NT2/D1 (cell line): ENCODE measurements at regions not wholly inside any gene's neighbourhood (a gene's known extent, or its start where the extent isn't known, plus 50 kb on each side); places are given as distances from the start of the nearest gene placed in this dataset.

ENCODE experiments used
- DNase-seq: peaks from one replicate; pipeline ENCODE4 v3.0.0-alpha.2; 2011; ENCODE audit warnings: low read depth, low spot score
- H3K27me3 ChIP-seq: 2 replicates; pipeline ENCODE4 v1.6.0; 2011; ENCODE audit warnings: mild to moderate bottlenecking; ENCODE audit not compliant: insufficient read length, insufficient read depth
- H3K36me3 ChIP-seq: 2 replicates; pipeline ENCODE4 v1.6.1; 2011; ENCODE audit warnings: mild to moderate bottlenecking, low read length, mixed read lengths; ENCODE audit not compliant: insufficient read depth, insufficient read length
- H3K4me1 ChIP-seq: 2 replicates; pipeline ENCODE4 v1.5.1; 2011; ENCODE audit not compliant: insufficient read depth, insufficient read length
- H3K4me3 ChIP-seq: 2 replicates; pipeline ENCODE4 v1.5.1; 2011; ENCODE audit warnings: low read depth; ENCODE audit not compliant: insufficient read length
- H3K9ac ChIP-seq: 2 replicates; pipeline ENCODE4 v1.6.0; 2011; ENCODE audit warnings: low read depth; ENCODE audit not compliant: insufficient read length
- H3K9me3 ChIP-seq: 2 replicates; pipeline ENCODE4 v1.5.1; 2011; ENCODE audit warnings: mild to moderate bottlenecking, low read length; ENCODE audit not compliant: insufficient read depth
- SUZ12 ChIP-seq: IDR thresholded peaks from 2 replicates; pipeline ENCODE4 v1.6.1; 2011; ENCODE audit not compliant: insufficient read length, insufficient read depth; ENCODE audit errors: extremely low read depth
- YY1 ChIP-seq: IDR thresholded peaks from 2 replicates; pipeline ENCODE4 v1.6.1; 2011; ENCODE audit not compliant: insufficient read length, insufficient read depth
- ZNF274 ChIP-seq: IDR thresholded peaks from 2 replicates; pipeline ENCODE4 v1.6.1; 2011; ENCODE audit warnings: mild to moderate bottlenecking, low read depth, low read length

GRCh38 chr3:181764544-181764943, 52.8 kb downstream of the SOX2 start:
- Histone ChIP-seq H3K36me3 (no peaks in the 10 kb centered on the region), H3K9me3 (no peaks in the 10 kb centered on the region)
- DNase-seq: no peak

GRCh38 chr3:181770296-181770695, 58.6 kb downstream of the SOX2 start:
- Histone ChIP-seq H3K4me3 (no peak overlapping the region), H3K27me3 (no peaks in the 10 kb centered on the region), H3K9me3 (no peaks in the 10 kb centered on the region), H3K9ac (no peak overlapping the region), H3K36me3 (no peaks in the 10 kb centered on the region), H3K4me1 (no peaks in the 10 kb centered on the region)
- no peak for DNase-seq
- TF ChIP-seq SUZ12 (no peak), ZNF274 (no peak), YY1 (no peak)

More at GRCh38 chr3:181764544-181764943, 52.8 kb downstream of the SOX2 start:
- H3K4me3 ChIP-seq: no peak overlapping the region
- no peak overlapping the region for H3K9ac ChIP-seq
- no peaks in the 10 kb centered on the region for H3K27me3 ChIP-seq
- TF ChIP-seq SUZ12 (no peak), ZNF274 (no peak), YY1 (no peak)
- H3K4me1 ChIP-seq: peaks cover 2% of the 10 kb centered on the region

GRCh38 chr3:181771120-181771519, 59.4 kb downstream of the SOX2 start:
- Histone ChIP-seq H3K27me3 (no peaks in the 10 kb centered on the region), H3K4me1 (no peaks in the 10 kb centered on the region), H3K9ac (no peak overlapping the region), H3K9me3 (no peaks in the 10 kb centered on the region), H3K4me3 (no peak overlapping the region), H3K36me3 (no peaks in the 10 kb centered on the region)
- TF ChIP-seq ZNF274 (no peak), YY1 (no peak), SUZ12 (no peak)
- no peak for DNase-seq

- Histone ChIP-seq H3K36me3 (no peaks in the 10 kb centered on the region), H3K4me1 (no peaks in the 10 kb centered on the region), H3K27me3 (no peaks in the 10 kb centered on the region), H3K4me3 (no peak overlapping the region), H3K9ac (no peak overlapping the region), H3K9me3 (no peaks in the 10 kb centered on the region)
- no peak for DNase-seq
- no peak for TF ChIP-seq ZNF274
- TF ChIP-seq YY1: no peak
- TF ChIP-seq SUZ12: no peak
Measured at GRCh38 chr3:181772166-181772565, 60.4 kb downstream of the SOX2 start.

GRCh38 chr3:181773921-181774320, 62.2 kb downstream of the SOX2 start:
- Histone ChIP-seq H3K36me3 (no peaks in the 10 kb centered on the region), H3K4me3 (no peak overlapping the region), H3K4me1 (no peaks in the 10 kb centered on the region), H3K27me3 (no peaks in the 10 kb centered on the region), H3K9ac (no peak overlapping the region), H3K9me3 (no peaks in the 10 kb centered on the region)
- TF ChIP-seq ZNF274: no peak
- TF ChIP-seq SUZ12: no peak
- DNase-seq: no peak

- Histone ChIP-seq H3K4me3 (no peak overlapping the region), H3K27me3 (no peaks in the 10 kb centered on the region), H3K4me1 (no peaks in the 10 kb centered on the region), H3K36me3 (no peaks in the 10 kb centered on the region), H3K9ac (no peak overlapping the region), H3K9me3 (no peaks in the 10 kb centered on the region)
- TF ChIP-seq ZNF274 (no peak), SUZ12 (no peak), YY1 (no peak)
- DNase-seq: peak; percentile 13
Measured at GRCh38 chr3:181782306-181782954, 70.7 kb downstream of the SOX2 start.

- H3K4me3 ChIP-seq: no peak overlapping the region
- H3K36me3 ChIP-seq: no peaks in the 10 kb centered on the region
- no peaks in the 10 kb centered on the region for H3K27me3 ChIP-seq
- H3K4me1 ChIP-seq: no peaks in the 10 kb centered on the region
- H3K9me3 ChIP-seq: no peaks in the 10 kb centered on the region
- TF ChIP-seq YY1 (no peak), SUZ12 (no peak), ZNF274 (no peak)
- H3K9ac ChIP-seq: no peak overlapping the region
- DNase-seq: no peak
Measured at GRCh38 chr3:181790561-181790960, 78.8 kb downstream of the SOX2 start.
